ENCODE measurements at regions not wholly inside any gene's neighbourhood (a gene's known extent, or its start where the extent isn't known, plus 50 kb on each side); places are given as distances from the start of the nearest gene placed in this dataset.

GRCh38 chr9:29966247-29966646 is 2393.0 kb upstream of the C9orf72 start:
- H3K36me3 ChIP-seq (ENCODE audit: control insufficient read depth, insufficient read depth, low read length): no peaks in the 10 kb centered on the region
- ATAC-seq (no peak), FAIRE-seq (no peak), DNase-seq (ENCODE audit: extremely low read depth in 1 of 4, low spot score in 3 of 4) (no peak)
- H3K9me1 ChIP-seq (ENCODE audit: control insufficient read depth, insufficient read depth, low read length): no peaks in the 10 kb centered on the region
- no peak overlapping the region for H3K27ac ChIP-seq (ENCODE audit: extremely low read depth, low read depth, low read length)
- no peak overlapping the region for H3K4me2 ChIP-seq (ENCODE audit: insufficient read depth, low read length)
- no peaks in the 10 kb centered on the region for H3K79me2 ChIP-seq (ENCODE audit: control insufficient read depth, insufficient read depth, low read length)
- no peak overlapping the region for H3K9ac ChIP-seq (ENCODE audit: insufficient read depth in 1 of 2, low read depth in 2 of 2, low read length in 2 of 2)
- in situ Hi-C loops (cut with MboI): no loop called here
- H3K4me1 ChIP-seq (replicated peaks in 1 of 2; ENCODE audit: control insufficient read depth in 2 of 2, insufficient read depth in 2 of 2, low read length in 2 of 2): no peaks in the 10 kb centered on the region
- H2AFZ ChIP-seq (ENCODE audit: low read depth, low read length): no peak overlapping the region
- H4K20me1 ChIP-seq (replicated peaks; ENCODE audit: control insufficient read depth, insufficient read depth, low read length): no peaks in the 10 kb centered on the region
- WGBS (ENCODE audit: insufficient coverage, low coverage, missing lambda C conversion rate): no CpG with 5 or more reads among the region's 2 CpGs
- CTCF ChIA-PET (ENCODE audit: low intra/inter-chr PET ratio): no interaction called here
- H3K4me3 ChIP-seq: no peak overlapping the region
- POLR2A ChIA-PET: no interaction called here
- no peaks in the 10 kb centered on the region for H3K9me3 ChIP-seq (replicated peaks; ENCODE audit: control insufficient read depth, insufficient read depth, low read depth, low read length)
- intact Hi-C loops (cut with micrococcal nuclease): no loop called here
- no TSS peak for BruUV-seq (replicated peaks)
- no peaks in the 10 kb centered on the region for H3K27me3 ChIP-seq (ENCODE audit: control insufficient read depth in 2 of 2, insufficient read depth in 2 of 2, low read length in 2 of 2)
- no peak for TF ChIP-seq RBM15 (IDR thresholded peaks at IDR 0.05; ENCODE audit: insufficient read depth, low read length)
- TF ChIP-seq, protein P1, sequence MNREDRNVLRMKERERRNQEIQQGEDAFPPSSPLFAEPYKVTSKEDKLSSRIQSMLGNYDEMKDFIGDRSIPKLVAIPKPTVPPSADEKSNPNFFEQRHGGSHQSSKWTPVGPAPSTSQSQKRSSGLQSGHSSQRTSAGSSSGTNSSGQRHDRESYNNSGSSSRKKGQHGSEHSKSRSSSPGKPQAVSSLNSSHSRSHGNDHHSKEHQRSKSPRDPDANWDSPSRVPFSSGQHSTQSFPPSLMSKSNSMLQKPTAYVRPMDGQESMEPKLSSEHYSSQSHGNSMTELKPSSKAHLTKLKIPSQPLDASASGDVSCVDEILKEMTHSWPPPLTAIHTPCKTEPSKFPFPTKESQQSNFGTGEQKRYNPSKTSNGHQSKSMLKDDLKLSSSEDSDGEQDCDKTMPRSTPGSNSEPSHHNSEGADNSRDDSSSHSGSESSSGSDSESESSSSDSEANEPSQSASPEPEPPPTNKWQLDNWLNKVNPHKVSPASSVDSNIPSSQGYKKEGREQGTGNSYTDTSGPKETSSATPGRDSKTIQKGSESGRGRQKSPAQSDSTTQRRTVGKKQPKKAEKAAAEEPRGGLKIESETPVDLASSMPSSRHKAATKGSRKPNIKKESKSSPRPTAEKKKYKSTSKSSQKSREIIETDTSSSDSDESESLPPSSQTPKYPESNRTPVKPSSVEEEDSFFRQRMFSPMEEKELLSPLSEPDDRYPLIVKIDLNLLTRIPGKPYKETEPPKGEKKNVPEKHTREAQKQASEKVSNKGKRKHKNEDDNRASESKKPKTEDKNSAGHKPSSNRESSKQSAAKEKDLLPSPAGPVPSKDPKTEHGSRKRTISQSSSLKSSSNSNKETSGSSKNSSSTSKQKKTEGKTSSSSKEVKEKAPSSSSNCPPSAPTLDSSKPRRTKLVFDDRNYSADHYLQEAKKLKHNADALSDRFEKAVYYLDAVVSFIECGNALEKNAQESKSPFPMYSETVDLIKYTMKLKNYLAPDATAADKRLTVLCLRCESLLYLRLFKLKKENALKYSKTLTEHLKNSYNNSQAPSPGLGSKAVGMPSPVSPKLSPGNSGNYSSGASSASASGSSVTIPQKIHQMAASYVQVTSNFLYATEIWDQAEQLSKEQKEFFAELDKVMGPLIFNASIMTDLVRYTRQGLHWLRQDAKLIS (CRISPR knock-in tag; IDR thresholded peaks at IDR 0.05): no peak
- TF ChIP-seq ILF3 (IDR thresholded peaks at IDR 0.05; ENCODE audit: borderline replicate concordance): no peak
- no peak for TF ChIP-seq ZBTB8A (IDR thresholded peaks at IDR 0.05; ENCODE audit: partially characterized antibody)
- TF ChIP-seq, protein P2, sequence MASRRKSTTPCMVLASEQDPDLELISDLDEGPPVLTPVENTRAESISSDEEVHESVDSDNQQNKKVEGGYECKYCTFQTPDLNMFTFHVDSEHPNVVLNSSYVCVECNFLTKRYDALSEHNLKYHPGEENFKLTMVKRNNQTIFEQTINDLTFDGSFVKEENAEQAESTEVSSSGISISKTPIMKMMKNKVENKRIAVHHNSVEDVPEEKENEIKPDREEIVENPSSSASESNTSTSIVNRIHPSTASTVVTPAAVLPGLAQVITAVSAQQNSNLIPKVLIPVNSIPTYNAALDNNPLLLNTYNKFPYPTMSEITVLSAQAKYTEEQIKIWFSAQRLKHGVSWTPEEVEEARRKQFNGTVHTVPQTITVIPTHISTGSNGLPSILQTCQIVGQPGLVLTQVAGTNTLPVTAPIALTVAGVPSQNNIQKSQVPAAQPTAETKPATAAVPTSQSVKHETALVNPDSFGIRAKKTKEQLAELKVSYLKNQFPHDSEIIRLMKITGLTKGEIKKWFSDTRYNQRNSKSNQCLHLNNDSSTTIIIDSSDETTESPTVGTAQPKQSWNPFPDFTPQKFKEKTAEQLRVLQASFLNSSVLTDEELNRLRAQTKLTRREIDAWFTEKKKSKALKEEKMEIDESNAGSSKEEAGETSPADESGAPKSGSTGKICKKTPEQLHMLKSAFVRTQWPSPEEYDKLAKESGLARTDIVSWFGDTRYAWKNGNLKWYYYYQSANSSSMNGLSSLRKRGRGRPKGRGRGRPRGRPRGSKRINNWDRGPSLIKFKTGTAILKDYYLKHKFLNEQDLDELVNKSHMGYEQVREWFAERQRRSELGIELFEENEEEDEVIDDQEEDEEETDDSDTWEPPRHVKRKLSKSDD (conservative IDR thresholded peaks at IDR 0.05; ENCODE audit: low read length): no peak
- TF ChIP-seq, protein P3, sequence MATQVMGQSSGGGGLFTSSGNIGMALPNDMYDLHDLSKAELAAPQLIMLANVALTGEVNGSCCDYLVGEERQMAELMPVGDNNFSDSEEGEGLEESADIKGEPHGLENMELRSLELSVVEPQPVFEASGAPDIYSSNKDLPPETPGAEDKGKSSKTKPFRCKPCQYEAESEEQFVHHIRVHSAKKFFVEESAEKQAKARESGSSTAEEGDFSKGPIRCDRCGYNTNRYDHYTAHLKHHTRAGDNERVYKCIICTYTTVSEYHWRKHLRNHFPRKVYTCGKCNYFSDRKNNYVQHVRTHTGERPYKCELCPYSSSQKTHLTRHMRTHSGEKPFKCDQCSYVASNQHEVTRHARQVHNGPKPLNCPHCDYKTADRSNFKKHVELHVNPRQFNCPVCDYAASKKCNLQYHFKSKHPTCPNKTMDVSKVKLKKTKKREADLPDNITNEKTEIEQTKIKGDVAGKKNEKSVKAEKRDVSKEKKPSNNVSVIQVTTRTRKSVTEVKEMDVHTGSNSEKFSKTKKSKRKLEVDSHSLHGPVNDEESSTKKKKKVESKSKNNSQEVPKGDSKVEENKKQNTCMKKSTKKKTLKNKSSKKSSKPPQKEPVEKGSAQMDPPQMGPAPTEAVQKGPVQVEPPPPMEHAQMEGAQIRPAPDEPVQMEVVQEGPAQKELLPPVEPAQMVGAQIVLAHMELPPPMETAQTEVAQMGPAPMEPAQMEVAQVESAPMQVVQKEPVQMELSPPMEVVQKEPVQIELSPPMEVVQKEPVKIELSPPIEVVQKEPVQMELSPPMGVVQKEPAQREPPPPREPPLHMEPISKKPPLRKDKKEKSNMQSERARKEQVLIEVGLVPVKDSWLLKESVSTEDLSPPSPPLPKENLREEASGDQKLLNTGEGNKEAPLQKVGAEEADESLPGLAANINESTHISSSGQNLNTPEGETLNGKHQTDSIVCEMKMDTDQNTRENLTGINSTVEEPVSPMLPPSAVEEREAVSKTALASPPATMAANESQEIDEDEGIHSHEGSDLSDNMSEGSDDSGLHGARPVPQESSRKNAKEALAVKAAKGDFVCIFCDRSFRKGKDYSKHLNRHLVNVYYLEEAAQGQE (IDR thresholded peaks at IDR 0.05; ENCODE audit: borderline replicate concordance): no peak
- TF ChIP-seq, protein P3 (CRISPR knock-in tag; IDR thresholded peaks at IDR 0.05; ENCODE audit: low read depth): no peak
- no peak for TF ChIP-seq DIDO1 (tag; IDR thresholded peaks at IDR 0.05; ENCODE audit: low read depth)

Data from K562 (cell line).